ENCODE measurements at regions not wholly inside any gene's neighbourhood (a gene's known extent, or its start where the extent isn't known, plus 50 kb on each side); places are given as distances from the start of the nearest gene placed in this dataset.

- TF ChIP-seq CTCF (IDR thresholded peaks at IDR 0.05; ENCODE audit: unreplicated experiment) = no peak
- Mint-ChIP-seq H3K27ac (ENCODE audit: unreplicated experiment) (no peak overlapping the region), H3K36me3 (ENCODE audit: low read depth, unreplicated experiment) (no peaks in the 10 kb centered on the region), H3K27me3 (ENCODE audit: unreplicated experiment) (no peaks in the 10 kb centered on the region), H3K9me3 (ENCODE audit: unreplicated experiment) (peaks cover 20% of the 10 kb centered on the region), H3K4me1 (ENCODE audit: unreplicated experiment) (no peaks in the 10 kb centered on the region), H3K4me3 (ENCODE audit: unreplicated experiment) (no peak overlapping the region)
- DNase-seq (ENCODE audit: low spot score) = no peak
Observed at GRCh38 chr20:54710341-54710740, 234.9 kb downstream of the DOK5 start.

GRCh38 chr20:54708229-54708628, 232.8 kb downstream of the DOK5 start:
- no peak for TF ChIP-seq CTCF (IDR thresholded peaks at IDR 0.05; ENCODE audit: unreplicated experiment)
- Mint-ChIP-seq H3K4me3 (ENCODE audit: unreplicated experiment) (no peak overlapping the region), H3K9me3 (ENCODE audit: unreplicated experiment) (peaks cover 18% of the 10 kb centered on the region), H3K27ac (ENCODE audit: unreplicated experiment) (no peak overlapping the region), H3K27me3 (ENCODE audit: unreplicated experiment) (no peaks in the 10 kb centered on the region), H3K36me3 (ENCODE audit: low read depth, unreplicated experiment) (no peaks in the 10 kb centered on the region), H3K4me1 (ENCODE audit: unreplicated experiment) (no peaks in the 10 kb centered on the region)
- DNase-seq (ENCODE audit: low spot score) = no peak

- Mint-ChIP-seq H3K9me3 (ENCODE audit: unreplicated experiment) (peaks cover 18% of the 10 kb centered on the region), H3K4me3 (ENCODE audit: unreplicated experiment) (no peak overlapping the region), H3K4me1 (ENCODE audit: unreplicated experiment) (no peaks in the 10 kb centered on the region), H3K27me3 (ENCODE audit: unreplicated experiment) (no peaks in the 10 kb centered on the region), H3K36me3 (ENCODE audit: low read depth, unreplicated experiment) (no peaks in the 10 kb centered on the region), H3K27ac (ENCODE audit: unreplicated experiment) (no peak overlapping the region)
- DNase-seq (ENCODE audit: low spot score) = no peak
- no peak for TF ChIP-seq CTCF (IDR thresholded peaks at IDR 0.05; ENCODE audit: unreplicated experiment)
Observed at GRCh38 chr20:54707801-54708200, 232.4 kb downstream of the DOK5 start.

- H3K27ac Mint-ChIP-seq (ENCODE audit: unreplicated experiment) = no peak overlapping the region
- TF ChIP-seq CTCF (IDR thresholded peaks at IDR 0.05; ENCODE audit: unreplicated experiment) = no peak
- no peak overlapping the region for H3K4me3 Mint-ChIP-seq (ENCODE audit: unreplicated experiment)
- no peaks in the 10 kb centered on the region for H3K27me3 Mint-ChIP-seq (ENCODE audit: unreplicated experiment)
- H3K4me1 Mint-ChIP-seq (ENCODE audit: unreplicated experiment) = no peaks in the 10 kb centered on the region
- peaks cover 18% of the 10 kb centered on the region for H3K9me3 Mint-ChIP-seq (ENCODE audit: unreplicated experiment)
- H3K36me3 Mint-ChIP-seq (ENCODE audit: low read depth, unreplicated experiment) = no peaks in the 10 kb centered on the region
- no peak for DNase-seq (ENCODE audit: low spot score)
Observed at GRCh38 chr20:54706581-54706980, 231.2 kb downstream of the DOK5 start.

GRCh38 chr20:54704032-54704635, 228.7 kb downstream of the DOK5 start:
- no peak overlapping the region for H3K4me3 Mint-ChIP-seq (ENCODE audit: unreplicated experiment)
- no peak overlapping the region for H3K27ac Mint-ChIP-seq (ENCODE audit: unreplicated experiment)
- H3K9me3 Mint-ChIP-seq (ENCODE audit: unreplicated experiment) = peaks cover 18% of the 10 kb centered on the region
- H3K36me3 Mint-ChIP-seq (ENCODE audit: low read depth, unreplicated experiment) = no peaks in the 10 kb centered on the region
- no peak for TF ChIP-seq CTCF (IDR thresholded peaks at IDR 0.05; ENCODE audit: unreplicated experiment)
- no peaks in the 10 kb centered on the region for H3K4me1 Mint-ChIP-seq (ENCODE audit: unreplicated experiment)
- no peak for DNase-seq (ENCODE audit: low spot score)
- no peaks in the 10 kb centered on the region for H3K27me3 Mint-ChIP-seq (ENCODE audit: unreplicated experiment)

Data from endothelial cell (in vitro differentiated cells).